Fibroblast of skin of back (primary cell): ENCODE measurements at regions not wholly inside any gene's neighbourhood (a gene's known extent, or its start where the extent isn't known, plus 50 kb on each side); places are given as distances from the start of the nearest gene placed in this dataset.

Experiments
- DNase-seq: peaks from one replicate; pipeline ENCODE4 v3.0.0-alpha.2; 2013

GRCh38 chr6:113385020-113385431, 472.1 kb upstream of the MARCKS start:
- peak; percentile 77 for DNase-seq

GRCh38 chr6:113388996-113389395, 468.1 kb upstream of the MARCKS start:
- no peak for DNase-seq

DNA sequence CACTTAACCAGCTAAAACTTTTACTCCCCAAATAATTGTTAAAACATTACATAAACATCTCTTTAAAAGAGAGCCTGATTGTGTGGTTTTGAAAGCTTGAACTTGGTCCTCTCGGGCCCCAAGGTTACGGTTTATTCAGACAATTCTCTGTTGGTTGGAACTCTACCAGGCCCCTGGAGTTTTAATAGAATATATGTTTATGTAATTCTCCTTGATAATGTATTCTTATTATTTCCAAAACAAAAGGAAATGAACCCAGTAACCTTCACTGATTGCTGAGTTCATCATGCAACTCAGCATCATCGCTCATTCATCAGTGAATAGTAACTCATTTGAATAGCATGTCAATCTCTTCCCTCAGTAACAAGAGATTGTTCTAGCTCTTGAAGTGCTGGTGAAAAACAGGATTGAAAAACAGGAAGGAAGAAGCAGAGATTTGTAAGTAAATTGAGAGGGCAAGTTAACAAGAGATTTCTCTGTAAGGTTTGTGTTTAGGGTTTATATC, 464.5 kb upstream of the MARCKS start:
- DNase-seq: no peak

- DNase-seq: no peak
Observed at GRCh38 chr6:113394216-113394615, 462.9 kb upstream of the MARCKS start.

- no peak for DNase-seq
Observed at GRCh38 chr6:113394729-113395128, 462.4 kb upstream of the MARCKS start.

DNA sequence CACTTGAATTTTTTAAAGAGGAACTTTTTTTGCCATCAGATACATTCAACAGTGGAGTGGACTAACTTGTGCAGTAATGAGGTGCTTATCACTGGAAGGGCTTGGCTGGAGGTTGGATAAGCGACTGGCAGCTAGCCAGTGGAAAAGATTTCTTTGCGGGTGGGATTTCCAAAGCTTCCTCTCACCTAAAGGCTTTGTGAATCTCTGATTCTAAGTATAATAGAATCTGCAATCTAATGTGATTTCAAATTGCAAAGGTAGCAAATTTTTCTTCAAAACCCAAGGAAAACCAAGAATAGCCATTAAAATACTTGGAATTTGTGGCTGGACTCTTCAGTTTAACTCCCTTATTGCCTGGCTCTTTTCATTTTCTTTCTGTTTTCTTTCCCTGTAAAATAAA, 460.4 kb upstream of the MARCKS start:
- DNase-seq: no peak

GRCh38 chr6:113397236-113397635, 459.9 kb upstream of the MARCKS start:
- DNase-seq: peak; percentile 87

- DNase-seq: no peak
Observed at GRCh38 chr6:113401231-113401630, 455.9 kb upstream of the MARCKS start.

DNA sequence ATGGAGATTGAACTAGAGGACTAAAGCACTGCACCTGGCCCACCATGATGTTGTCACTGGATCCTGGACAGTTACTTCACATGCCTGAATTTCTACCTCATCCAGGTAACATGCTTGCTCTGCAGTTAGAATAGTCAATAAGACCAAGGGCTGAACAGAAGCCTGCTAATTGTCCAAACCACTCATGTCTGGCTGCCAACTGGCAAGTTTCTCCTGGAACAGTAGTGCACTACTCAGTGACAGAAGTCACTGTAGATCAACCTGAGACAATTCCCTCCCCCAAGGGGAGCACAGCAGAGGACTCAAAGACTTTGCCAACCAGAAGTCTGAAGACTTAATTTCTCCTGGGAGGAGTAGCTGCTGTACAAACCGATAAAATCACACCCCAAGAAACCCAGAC, 454.6 kb upstream of the MARCKS start:
- no peak for DNase-seq

DNA sequence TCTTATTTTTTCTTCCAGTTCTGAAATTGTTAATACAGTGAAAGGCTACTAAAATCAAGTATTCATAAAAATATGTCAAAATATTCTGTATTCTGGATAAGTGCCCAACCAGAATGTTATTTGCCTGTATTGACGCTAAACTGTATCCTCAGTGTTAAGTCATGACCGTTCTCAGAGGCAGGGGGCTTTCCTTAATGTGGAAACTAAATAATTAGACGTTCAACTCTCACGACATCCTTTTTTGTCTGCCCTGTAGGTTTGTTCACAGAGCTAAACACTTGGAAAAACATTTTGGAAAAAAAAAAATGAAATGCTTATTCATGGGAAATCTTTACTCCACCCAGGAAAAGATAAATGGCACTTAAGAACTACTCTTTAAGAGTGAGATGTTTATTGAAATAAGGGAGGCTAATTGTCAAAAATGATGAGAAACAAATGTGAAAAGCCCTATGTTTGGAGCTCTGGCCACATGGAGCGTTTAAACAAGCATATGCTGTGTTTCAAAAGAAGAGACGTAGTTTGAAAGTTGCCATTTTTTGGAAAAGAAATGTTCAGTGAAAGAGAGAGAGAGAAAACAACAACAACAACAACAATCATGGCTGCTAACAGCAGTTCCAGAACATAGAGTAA, 453.1 kb upstream of the MARCKS start:
- DNase-seq: peak; percentile 33

- no peak for DNase-seq
Observed at GRCh38 chr6:113405326-113406047, 451.7 kb upstream of the MARCKS start.

- DNase-seq: no peak
Observed at GRCh38 chr6:113406048-113406695, 451.0 kb upstream of the MARCKS start.

- DNase-seq: peak; percentile 42
Observed at GRCh38 chr6:113411011-113411410, 446.1 kb upstream of the MARCKS start.

GRCh38 chr6:113412589-113413357, 444.4 kb upstream of the MARCKS start:
- no peak for DNase-seq

DNA sequence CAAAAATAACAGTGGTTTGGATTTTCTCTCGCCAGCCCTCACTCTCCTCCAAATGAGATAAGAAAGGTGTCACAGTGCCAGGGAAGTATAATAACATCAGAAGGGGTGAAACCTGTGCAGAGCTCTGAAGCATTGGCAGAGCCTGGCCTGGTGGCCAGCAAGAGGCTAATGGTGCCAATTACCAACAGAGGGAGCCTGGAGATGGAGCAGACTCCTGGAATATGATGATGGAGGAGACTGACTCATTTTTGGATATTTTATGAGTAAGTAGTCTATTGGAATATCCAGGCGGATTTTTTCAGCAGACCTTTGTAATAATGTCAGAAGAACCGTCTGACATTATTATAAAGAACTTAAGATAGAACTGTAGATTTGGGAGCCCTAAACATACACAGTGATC, 442.6 kb upstream of the MARCKS start:
- peak; percentile 88 for DNase-seq

DNA sequence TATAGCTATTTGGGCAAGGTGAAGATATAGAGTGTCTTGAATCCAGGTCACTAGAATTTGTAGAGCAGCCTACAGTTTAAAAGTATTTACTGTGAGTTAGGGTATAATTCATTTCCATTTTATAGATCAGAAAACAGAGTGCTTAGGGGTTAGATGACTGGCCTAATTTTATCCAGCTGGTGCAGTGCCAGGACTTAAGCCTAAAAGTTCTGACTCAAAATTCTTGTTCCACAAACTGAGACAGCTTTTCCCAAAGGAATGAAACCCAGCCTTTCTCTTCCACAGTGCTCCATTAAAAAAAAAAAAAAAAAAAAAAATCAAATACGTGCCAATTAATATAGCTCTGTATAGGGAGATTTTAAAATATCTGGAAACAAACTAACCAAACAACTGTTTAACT, 441.0 kb upstream of the MARCKS start:
- peak; percentile 82 for DNase-seq

- no peak for DNase-seq
Observed at GRCh38 chr6:113420290-113420689, 436.9 kb upstream of the MARCKS start.

DNA sequence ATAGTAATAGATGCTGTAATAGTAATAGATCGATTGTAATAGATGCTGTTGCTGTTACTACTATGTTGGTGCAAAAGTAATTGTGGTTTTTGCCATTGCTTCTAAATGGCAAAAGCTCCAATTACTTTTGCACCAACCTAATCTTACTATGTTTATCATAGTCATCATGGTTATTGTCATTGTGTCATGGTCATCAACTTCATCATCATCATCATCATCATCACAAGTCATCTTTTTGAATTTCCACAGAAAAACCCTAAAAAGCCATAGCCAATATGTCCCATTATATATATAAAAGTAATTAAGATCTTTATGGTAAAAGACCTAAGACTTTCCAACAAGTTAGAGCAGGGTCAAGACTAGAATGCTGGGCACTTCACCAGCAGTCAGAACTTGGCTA, 435.1 kb upstream of the MARCKS start:
- no peak for DNase-seq

- DNase-seq: no peak
Observed at GRCh38 chr6:113423956-113424355, 433.2 kb upstream of the MARCKS start.

DNA sequence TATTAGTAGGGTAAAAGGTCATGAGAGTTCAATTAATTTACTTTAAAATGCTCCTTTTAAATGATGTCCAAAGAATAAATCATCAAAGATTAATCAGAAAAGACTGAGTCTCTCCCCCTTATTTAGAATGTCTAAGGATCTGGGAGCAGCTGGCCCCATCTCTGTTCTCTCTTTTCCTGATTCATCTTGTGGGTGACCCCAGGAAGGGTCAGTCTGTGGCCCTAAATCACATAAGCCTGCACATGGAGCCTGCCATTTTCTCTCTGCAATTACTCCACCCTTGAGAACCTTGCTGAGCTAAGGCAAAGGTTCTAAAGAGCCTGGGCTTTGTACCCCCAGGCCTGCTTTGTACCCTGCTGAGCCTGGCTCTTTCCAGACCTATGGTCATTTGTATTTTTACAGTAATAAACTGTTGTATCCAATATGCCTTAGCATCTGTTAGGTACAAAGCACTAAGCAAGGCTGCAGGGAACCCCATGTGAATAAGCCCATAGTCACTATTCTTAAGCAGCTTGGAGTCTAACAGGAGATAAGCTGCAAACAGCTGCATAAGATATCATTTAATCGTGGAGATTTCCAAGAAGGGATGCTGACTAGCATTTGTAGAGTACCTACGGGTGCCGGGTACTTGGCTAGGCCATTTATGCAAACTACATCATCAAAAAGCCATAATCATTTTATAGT, 431.0 kb upstream of the MARCKS start:
- DNase-seq: no peak

DNA sequence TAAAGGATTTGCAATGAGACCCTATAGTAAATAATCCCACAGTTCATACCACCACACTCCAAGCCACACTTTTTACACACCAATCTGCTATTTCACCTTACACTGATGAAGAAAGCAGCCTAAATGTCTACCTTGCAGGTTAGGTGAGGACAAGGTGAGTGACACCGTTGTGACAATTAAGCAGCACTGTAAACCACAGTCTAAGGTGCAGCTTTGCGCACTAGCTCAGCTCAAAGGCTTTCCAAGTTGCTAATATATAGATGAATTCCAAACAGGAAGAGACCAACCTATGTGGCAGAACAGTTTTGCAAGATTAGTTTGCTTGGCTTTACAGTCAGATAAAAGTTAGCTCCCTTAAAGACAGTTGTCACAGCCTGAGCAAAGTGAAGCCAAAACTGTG, 429.5 kb upstream of the MARCKS start:
- no peak for DNase-seq

DNA sequence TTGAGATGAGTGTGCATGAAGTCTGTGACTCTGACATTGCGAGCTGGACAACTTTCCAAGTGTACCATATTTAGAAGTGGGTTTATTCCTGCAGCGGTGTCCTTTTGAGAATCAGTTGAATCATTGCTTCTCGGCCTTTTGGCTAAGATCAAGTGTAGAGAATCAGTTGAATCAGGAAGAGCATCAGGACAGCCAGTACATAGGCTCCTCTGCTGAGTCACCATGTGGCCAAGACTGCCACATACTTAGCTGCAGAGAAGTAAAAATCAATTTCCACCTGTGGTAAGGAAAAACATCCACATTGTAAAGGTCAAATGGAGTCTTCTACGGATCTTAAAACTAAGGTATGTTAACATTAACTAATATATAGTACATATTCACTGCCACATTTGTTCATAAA, 428.4 kb upstream of the MARCKS start:
- no peak for DNase-seq
